ENCODE measurements at regions not wholly inside any gene's neighbourhood (a gene's known extent, or its start where the extent isn't known, plus 50 kb on each side); places are given as distances from the start of the nearest gene placed in this dataset.
"Not testable (repeated sequence)": the region's sequence is repeated elsewhere in the genome, so short reads cannot be mapped to it uniquely, and the experiment has no call there.

GRCh38 chr1:29591601-29592260, 355.4 kb downstream of the PTPRU start:
- Histone ChIP-seq H3K36me3 (no peaks in the 10 kb centered on the region), H3K4me3 (ENCODE audit: low read depth, low read length) (no peak overlapping the region), H3K27ac (no peak overlapping the region), H3K9me3 (ENCODE audit: severe bottlenecking) (no peaks in the 10 kb centered on the region), H3K27me3 (ENCODE audit: insufficient read depth, low read depth, severe bottlenecking) (no peaks in the 10 kb centered on the region)
- no peak for DNase-seq
- no peak for TF ChIP-seq CTCF (IDR thresholded peaks at IDR 0.05; ENCODE audit: low read depth, low read length)

- Histone ChIP-seq H3K4me3 (ENCODE audit: low read depth, low read length) (no peak overlapping the region), H3K9me3 (ENCODE audit: severe bottlenecking) (no peaks in the 10 kb centered on the region), H3K27me3 (ENCODE audit: insufficient read depth, low read depth, severe bottlenecking) (no peaks in the 10 kb centered on the region), H3K27ac (no peak overlapping the region), H3K36me3 (no peaks in the 10 kb centered on the region)
- TF ChIP-seq CTCF (IDR thresholded peaks at IDR 0.05; ENCODE audit: low read depth, low read length) = no peak
- no peak for DNase-seq
These were observed 354.6 kb downstream of the PTPRU start for GRCh38 chr1:29590583-29591565.

GRCh38 chr1:29589716-29590115, 353.4 kb downstream of the PTPRU start:
- H3K9me3 ChIP-seq (ENCODE audit: severe bottlenecking); DNase-seq; H3K27ac ChIP-seq; H3K36me3 ChIP-seq; H3K27me3 ChIP-seq (ENCODE audit: insufficient read depth, low read depth, severe bottlenecking); H3K4me3 ChIP-seq (ENCODE audit: low read depth, low read length): not testable (repeated sequence)

- H3K9me3 ChIP-seq (ENCODE audit: severe bottlenecking) = no peaks in the 10 kb centered on the region
- no peaks in the 10 kb centered on the region for H3K36me3 ChIP-seq
- no peak for TF ChIP-seq CTCF (IDR thresholded peaks at IDR 0.05; ENCODE audit: low read depth, low read length)
- no peaks in the 10 kb centered on the region for H3K27me3 ChIP-seq (ENCODE audit: insufficient read depth, low read depth, severe bottlenecking)
- H3K4me3 ChIP-seq (ENCODE audit: low read depth, low read length) = no peak overlapping the region
- H3K27ac ChIP-seq = no peak overlapping the region
- no peak for DNase-seq
These were observed 350.8 kb downstream of the PTPRU start for GRCh38 chr1:29586991-29587745.

- DNase-seq = no peak
- Histone ChIP-seq H3K9me3 (ENCODE audit: severe bottlenecking) (no peaks in the 10 kb centered on the region), H3K27me3 (ENCODE audit: insufficient read depth, low read depth, severe bottlenecking) (no peaks in the 10 kb centered on the region)
These were observed 349.9 kb downstream of the PTPRU start for GRCh38 chr1:29586215-29586614.

More at GRCh38 chr1:29586215-29586614, 349.9 kb downstream of the PTPRU start:
- no peak overlapping the region for H3K4me3 ChIP-seq (ENCODE audit: low read depth, low read length)
- no peaks in the 10 kb centered on the region for H3K36me3 ChIP-seq
- TF ChIP-seq CTCF (IDR thresholded peaks at IDR 0.05; ENCODE audit: low read depth, low read length) = no peak
- no peak overlapping the region for H3K27ac ChIP-seq
